ENCODE measurements at regions not wholly inside any gene's neighbourhood (a gene's known extent, or its start where the extent isn't known, plus 50 kb on each side); places are given as distances from the start of the nearest gene placed in this dataset.

DNA sequence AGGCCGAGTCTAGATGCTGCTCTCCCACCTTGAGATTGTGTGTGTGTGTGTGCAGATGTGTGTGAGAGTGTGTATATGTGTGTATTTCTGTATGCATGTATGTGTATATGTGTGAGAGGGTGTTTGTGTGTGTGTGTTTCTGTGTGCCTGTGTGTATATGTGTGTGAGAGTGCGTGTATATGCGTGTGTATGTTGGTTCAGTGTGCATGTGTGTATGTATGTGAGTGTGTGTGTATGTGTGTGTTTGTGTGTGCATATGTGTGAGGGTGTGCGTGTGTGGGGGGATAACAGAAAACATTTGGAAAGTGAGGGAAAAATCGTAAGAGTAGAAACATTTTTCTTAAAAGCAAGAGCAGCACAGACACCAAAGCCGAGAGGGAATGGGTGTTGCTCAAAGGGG, 309.1 kb downstream of the NDUFA10 start:
- no peak for DNase-seq

GRCh38 chr2:239715606-239716005, 309.5 kb downstream of the NDUFA10 start:
- DNase-seq, result no peak

DNA sequence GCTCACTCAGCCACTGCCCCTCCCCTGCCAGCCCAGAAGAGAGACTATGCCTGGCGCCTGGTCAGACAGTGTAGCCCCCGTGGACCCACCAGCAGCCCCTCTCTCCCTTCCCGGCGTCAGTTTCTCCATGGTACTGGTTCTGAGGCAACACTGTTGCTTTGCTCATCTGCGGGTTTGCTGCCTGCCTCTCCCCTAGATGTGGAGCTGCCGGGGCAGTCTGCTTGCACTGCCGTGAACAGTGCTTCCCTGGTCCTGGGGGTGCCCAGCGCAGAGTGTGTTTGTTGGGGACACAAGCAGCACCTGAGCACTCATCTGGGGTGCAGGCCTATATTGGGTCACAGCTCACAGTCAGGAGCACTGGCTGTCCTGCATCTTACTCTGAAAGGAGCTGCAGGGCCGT, 309.9 kb downstream of the NDUFA10 start:
- DNase-seq, result no peak

DNA sequence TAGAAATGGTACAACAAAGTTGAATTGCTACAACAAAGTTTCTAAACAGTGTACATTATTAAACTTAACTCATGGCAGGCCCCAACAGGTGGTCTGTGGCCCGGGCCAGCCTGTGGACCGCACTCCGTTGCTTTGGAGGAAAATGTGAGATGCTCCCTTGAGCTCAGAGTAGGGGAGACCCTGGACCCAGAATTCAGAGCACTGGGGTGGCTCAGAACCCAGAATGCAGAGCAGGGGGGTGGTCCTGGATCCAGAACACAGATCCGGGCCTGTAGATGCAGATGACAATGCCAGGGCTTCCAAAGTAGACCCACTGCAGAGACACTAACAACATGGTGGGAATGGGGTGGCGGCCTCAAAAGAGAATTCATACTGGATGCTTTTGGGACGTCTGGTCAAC, 311.0 kb downstream of the NDUFA10 start:
- DNase-seq, result no peak

- no peak for DNase-seq
These were observed 311.9 kb upstream of the HDAC4 start for GRCh38 chr2:239712755-239713154.

DNA sequence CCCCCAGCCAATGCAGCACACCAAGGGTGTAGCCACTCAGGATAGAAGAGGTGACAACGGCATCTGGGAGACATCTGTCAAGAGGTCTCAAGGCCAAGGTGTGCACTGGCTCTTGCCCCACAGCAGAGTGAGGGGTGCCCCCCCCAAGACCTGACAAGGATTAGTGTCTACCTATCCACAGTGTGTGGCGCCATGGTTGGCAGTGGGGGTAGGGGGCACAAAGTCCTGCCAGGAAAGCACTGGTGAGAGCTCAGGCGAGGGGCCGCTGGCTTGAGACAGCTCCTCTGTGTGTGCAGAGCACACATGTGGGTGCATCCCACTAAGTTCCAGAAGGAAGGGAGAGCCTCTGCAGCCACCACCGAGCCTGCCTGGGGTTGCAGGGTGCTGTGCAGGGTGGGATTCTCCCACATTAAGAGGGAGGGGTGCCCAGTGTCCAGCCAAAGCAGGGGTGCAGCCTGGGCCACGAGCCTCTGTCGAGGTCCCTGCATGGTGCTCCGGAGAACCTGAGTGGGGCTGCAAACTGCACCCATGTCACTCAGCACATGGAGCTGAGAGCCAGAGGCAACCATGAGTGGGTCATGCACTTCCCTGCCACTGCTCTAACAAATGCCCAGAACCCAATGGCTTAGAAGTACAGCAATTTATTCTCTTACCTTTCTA, 311.2 kb upstream of the HDAC4 start:
- DNase-seq, result no peak

GRCh38 chr2:239710953-239711861, 310.4 kb upstream of the HDAC4 start:
- DNase-seq, result no peak

- no peak for DNase-seq
These were observed 305.5 kb upstream of the HDAC4 start for GRCh38 chr2:239706367-239706766.

DNA sequence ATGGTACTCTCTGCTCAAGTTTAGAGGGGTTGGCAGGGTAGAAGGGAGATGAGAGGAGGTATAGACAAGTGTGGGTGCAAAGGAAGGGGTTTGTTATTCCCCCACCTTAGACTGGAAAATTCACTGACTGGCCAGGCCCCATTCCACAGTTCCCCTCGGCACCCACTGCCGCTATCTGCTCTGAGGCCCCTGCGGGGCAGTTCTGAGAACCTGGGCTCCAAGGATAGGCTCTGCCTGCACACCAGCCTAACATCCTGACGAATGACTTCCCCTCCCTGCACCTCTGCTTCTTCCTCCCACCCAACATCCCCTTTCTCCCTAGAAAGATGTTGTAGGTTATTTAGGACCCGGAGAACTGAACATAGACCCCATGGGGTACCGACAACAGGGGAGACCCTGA, 303.9 kb upstream of the HDAC4 start:
- DNase-seq, result no peak

- DNase-seq, result no peak
These were observed 303.0 kb upstream of the HDAC4 start for GRCh38 chr2:239703834-239704233.

GRCh38 chr2:239700686-239701345, 300.0 kb upstream of the HDAC4 start:
- no peak for DNase-seq

GRCh38 chr2:239697399-239698164, 296.8 kb upstream of the HDAC4 start:
- DNase-seq, result no peak

DNA sequence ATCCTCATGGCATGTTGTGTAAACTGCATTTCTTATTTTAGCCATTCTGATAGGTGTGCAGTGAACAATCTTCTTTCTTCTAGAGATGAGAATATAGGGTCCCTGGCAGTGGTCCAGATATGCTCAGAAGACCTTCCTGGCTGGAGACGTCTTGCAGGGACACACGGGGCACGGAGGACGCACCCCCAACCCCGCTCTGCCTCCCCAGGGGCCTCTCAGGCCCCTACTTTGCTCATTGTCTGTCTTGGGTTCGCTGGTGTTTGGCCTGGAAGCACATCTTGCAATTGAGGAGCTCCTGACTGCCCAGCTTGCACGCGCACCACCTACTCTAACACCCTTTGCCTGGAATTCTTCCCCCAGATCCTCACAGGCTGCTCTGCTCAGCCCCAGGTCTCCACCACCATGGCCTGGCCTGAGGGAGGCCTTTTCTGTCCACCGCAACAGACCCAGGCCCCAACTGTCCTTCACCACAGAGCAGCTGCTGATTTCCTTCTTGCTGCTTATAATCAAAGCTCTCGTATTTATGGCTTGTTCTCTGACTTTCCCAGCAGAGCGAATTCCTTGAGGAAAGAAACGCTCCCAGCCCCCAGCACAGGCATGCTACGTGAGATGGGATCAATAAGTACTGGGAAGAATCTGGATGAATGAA, 295.9 kb upstream of the HDAC4 start:
- no peak for DNase-seq

- no peak for DNase-seq
These were observed 295.0 kb upstream of the HDAC4 start for GRCh38 chr2:239695728-239696240.

DNA sequence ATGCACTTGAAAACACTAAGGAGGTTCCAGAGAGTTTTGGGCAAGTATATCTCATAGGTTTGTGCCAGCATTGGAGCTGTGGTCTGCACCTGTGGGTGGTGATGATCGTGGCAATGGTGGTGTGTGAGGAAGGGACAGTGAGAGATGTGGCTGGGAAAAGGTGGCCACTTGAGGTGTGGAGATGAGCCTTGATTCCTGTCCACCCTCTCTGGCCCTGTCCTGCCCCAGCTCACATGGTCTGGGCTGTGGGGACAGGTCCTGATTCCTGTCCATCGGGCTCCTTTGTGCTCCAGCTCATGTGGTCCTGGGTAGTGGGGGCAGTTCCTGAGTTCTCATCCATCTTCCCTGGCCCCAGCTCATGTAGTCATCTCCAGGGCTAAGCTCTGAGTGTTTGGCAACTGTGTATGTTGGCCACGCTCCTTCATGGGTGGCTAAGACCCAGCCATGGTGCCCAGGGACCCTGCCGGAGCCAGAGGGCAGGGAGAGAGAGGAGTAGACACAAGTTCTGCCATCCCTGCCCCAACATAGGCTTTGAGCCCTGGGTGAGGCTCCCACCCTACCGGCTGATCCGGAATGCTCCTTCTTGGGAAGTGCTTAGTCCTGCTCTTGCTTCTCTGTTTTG, 294.4 kb upstream of the HDAC4 start:
- no peak for DNase-seq

DNA sequence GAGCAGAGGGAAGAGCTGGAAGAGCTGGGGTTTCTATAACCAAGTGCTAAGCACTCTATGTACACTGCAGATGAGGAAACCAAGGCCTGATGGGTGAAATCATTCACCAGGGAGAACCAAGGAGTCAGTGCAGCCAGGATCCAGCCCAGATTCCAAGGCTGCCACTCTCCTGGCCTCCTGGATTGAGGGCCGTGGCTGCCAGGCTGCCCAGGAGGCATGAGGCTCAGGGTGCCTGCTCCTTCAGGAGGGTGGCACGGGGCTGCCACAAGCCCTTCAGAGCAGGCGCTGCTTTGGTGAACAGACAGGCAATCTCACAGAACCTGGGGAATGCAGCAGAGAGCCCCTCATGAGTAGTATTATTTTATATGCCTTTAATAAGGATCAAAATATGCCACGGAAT, 293.7 kb upstream of the HDAC4 start:
- no peak for DNase-seq

GRCh38 chr2:239693761-239694415, 293.1 kb upstream of the HDAC4 start:
- no peak for DNase-seq

GRCh38 chr2:239693330-239693729, 292.5 kb upstream of the HDAC4 start:
- no peak for DNase-seq

DNA sequence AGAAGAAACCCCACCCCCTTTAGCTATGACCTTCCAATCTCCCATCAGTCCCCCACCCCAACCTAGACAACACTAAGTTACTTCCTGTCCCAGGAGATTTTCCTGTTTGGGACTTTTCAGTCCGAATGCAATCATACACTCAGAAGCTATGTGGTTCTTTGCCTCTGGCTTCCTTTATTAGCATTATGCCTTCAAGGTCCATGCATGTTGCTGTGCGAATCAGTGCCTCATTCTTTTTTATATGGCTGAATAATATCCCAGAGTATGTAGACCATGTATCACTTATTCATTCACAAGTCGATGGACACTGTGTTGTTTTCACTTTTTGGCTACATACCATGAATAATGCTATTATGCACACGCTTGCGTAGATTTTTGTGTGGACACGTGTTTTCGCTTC, 292.1 kb upstream of the HDAC4 start:
- DNase-seq, result no peak

DNA sequence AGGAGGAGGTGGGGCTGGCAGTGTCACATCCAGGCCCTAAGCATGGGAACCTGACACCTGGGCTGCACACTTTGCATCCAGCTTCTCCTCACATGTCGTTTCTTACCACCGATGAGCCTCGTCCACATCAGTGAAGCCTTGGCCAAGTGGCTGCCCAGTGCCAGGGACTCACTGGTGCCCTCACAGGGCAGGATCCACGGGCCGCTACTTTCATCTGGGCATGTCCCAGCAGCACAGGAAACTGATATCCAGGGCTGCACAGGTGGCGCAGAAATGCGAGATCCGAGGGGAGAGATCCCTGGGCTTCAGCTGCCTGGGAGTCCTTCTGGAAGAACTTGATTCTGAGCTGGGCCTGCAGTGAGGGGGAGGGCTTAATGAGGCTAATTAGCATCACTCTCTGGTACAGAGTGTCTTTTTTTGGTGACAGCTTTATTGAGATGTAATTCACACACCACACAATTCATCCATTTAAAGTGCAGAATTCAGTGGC, 291.6 kb upstream of the HDAC4 start:
- no peak for DNase-seq

Data from right lung (tissue), 2 donors.